ENCODE measurements at regions not wholly inside any gene's neighbourhood (a gene's known extent, or its start where the extent isn't known, plus 50 kb on each side); places are given as distances from the start of the nearest gene placed in this dataset.

GRCh38 chr20:63074182-63074581, 67.4 kb upstream of the BHLHE23 start:
- peaks cover 3 to 26% of the 10 kb centered on the region in 2 donors for H3K9me3 ChIP-seq
- intact Hi-C loops (cut with DNase I): no loop called here
- no peaks in the 10 kb centered on the region for H3K4me1 ChIP-seq
- DNase-seq (ENCODE audit: low spot score in 2 of 2): peak in 1 of 2 donors; percentile 24
- H3K4me3 ChIP-seq: no peak overlapping the region
- H3K36me3 ChIP-seq: no peaks in the 10 kb centered on the region
- H3K27me3 ChIP-seq: peaks cover 5% of the 10 kb centered on the region
- no peak overlapping the region for H3K27ac ChIP-seq
- no peak for TF ChIP-seq CTCF (IDR thresholded peaks at IDR 0.05)

- Histone ChIP-seq H3K36me3 (no peaks in the 10 kb centered on the region), H3K27me3 (peaks cover 5% of the 10 kb centered on the region), H3K4me3 (no peak overlapping the region), H3K27ac (no peak overlapping the region), H3K9me3 (peaks cover 0 to 24% of the 10 kb centered on the region in 2 donors), H3K4me1 (no peaks in the 10 kb centered on the region)
- DNase-seq (ENCODE audit: low spot score in 2 of 2): no peak
- TF ChIP-seq CTCF (IDR thresholded peaks at IDR 0.05): no peak
- intact Hi-C loops (cut with DNase I): no loop called here
Observed at GRCh38 chr20:63073738-63074065, 66.9 kb upstream of the BHLHE23 start.

GRCh38 chr20:63072991-63073737, 66.4 kb upstream of the BHLHE23 start:
- intact Hi-C loops (cut with DNase I): no loop called here
- Histone ChIP-seq H3K4me3 (no peak overlapping the region), H3K4me1 (no peaks in the 10 kb centered on the region), H3K36me3 (no peaks in the 10 kb centered on the region), H3K27me3 (peaks cover 5% of the 10 kb centered on the region), H3K27ac (no peak overlapping the region), H3K9me3 (peaks cover 0 to 19% of the 10 kb centered on the region in 2 donors)
- no peak for TF ChIP-seq CTCF (IDR thresholded peaks at IDR 0.05)
- DNase-seq (ENCODE audit: low spot score in 2 of 2): peak in 1 of 2 donors; percentile 52

- Histone ChIP-seq H3K4me1 (no peaks in the 10 kb centered on the region), H3K9me3 (peaks cover 0 to 11% of the 10 kb centered on the region in 2 donors), H3K27me3 (peaks cover 5% of the 10 kb centered on the region), H3K4me3 (no peak overlapping the region), H3K27ac (no peak overlapping the region), H3K36me3 (no peaks in the 10 kb centered on the region)
- no peak for TF ChIP-seq CTCF (IDR thresholded peaks at IDR 0.05)
- intact Hi-C loops (cut with DNase I): no loop called here
- peak in 1 of 2 donors; percentile 47 for DNase-seq (ENCODE audit: low spot score in 2 of 2)
Observed at GRCh38 chr20:63072231-63072791, 65.5 kb upstream of the BHLHE23 start.

- Histone ChIP-seq H3K4me3 (no peak overlapping the region), H3K4me1 (no peaks in the 10 kb centered on the region), H3K27me3 (peaks cover 5% of the 10 kb centered on the region), H3K27ac (no peak overlapping the region), H3K36me3 (no peaks in the 10 kb centered on the region), H3K9me3 (peaks cover 0 to 5% of the 10 kb centered on the region in 2 donors)
- DNase-seq (ENCODE audit: low spot score in 2 of 2): peak in 1 of 2 donors; percentile 58
- TF ChIP-seq CTCF (IDR thresholded peaks at IDR 0.05): no peak
- intact Hi-C loops (cut with DNase I): no loop called here
Observed at GRCh38 chr20:63071541-63072181, 64.9 kb upstream of the BHLHE23 start.
